OCI-LY3 (cell line): ENCODE measurements at regions not wholly inside any gene's neighbourhood (a gene's known extent, or its start where the extent isn't known, plus 50 kb on each side); places are given as distances from the start of the nearest gene placed in this dataset.

Experiments used
- H2AFZ ChIP-seq: fragments of 200-600, 300-600 bp; shearing (Covaris generic); 2 replicates; pipeline ENCODE4 v1.6.0; 2014; ENCODE audit warnings: antibody characterized with exemption, low read depth, low read length
- H3K27ac ChIP-seq: fragments of 200-600, 300-600 bp; sonication (generic); 2 replicates; pipeline ENCODE4 v1.5.1; 2014; ENCODE audit warnings: mild to moderate bottlenecking, low read length, moderate library complexity, mixed read lengths
- H3K27me3 ChIP-seq: fragments of 200-600, 300-600 bp; sonication (generic); 2 replicates; pipeline ENCODE4 v1.6.1; 2014; ENCODE audit warnings: low read depth, low read length, mixed read lengths
- H3K36me3 ChIP-seq: fragments of 200-600, 300-600 bp; sonication (generic); replicated peaks from 2 replicates; pipeline ENCODE3; 2014; ENCODE audit warnings: low read depth, low read length, mixed read lengths
- H3K4me1 ChIP-seq: fragments of 300-600, 200-600 bp; sonication (generic); 2 replicates; pipeline ENCODE4 v1.6.1; 2014; ENCODE audit warnings: low read length, mixed read lengths
- H3K4me2 ChIP-seq: fragments of 200-600, 300-600 bp; sonication (generic); 2 replicates; pipeline ENCODE4 v1.6.1; 2014; ENCODE audit warnings: low read length, mixed read lengths
- H3K4me3 ChIP-seq: fragments of 300-600, 200-600 bp; sonication (generic); 2 replicates; pipeline ENCODE4 v1.5.1; 2014; ENCODE audit warnings: antibody characterized with exemption, mild to moderate bottlenecking, low read length, moderate library complexity
- H3K79me2 ChIP-seq: fragments of 300-600, 200-600 bp; shearing (Covaris generic); 2 replicates; pipeline ENCODE4 v1.6.1; 2014; ENCODE audit warnings: mild to moderate bottlenecking, low read length, mixed read lengths
- H3K9ac ChIP-seq: fragments of 300-600, 200-600 bp; shearing (Covaris generic); 2 replicates; pipeline ENCODE4 v1.6.0; 2014; ENCODE audit warnings: mild to moderate bottlenecking, low read length, moderate library complexity
- H3K9me3 ChIP-seq: fragments of 200-600, 300-600 bp; shearing (Covaris generic); 2 replicates; pipeline ENCODE4 v1.6.1; 2014; ENCODE audit warnings: low read length, mixed read lengths; ENCODE audit not compliant: insufficient read depth
- H4K20me1 ChIP-seq: fragments of 200-600, 300-600 bp; sonication (generic); 2 replicates; pipeline ENCODE4 v1.6.1; 2016; ENCODE audit warnings: low read length, mixed read lengths; ENCODE audit not compliant: insufficient read depth
- EZH2phosphoT487 ChIP-seq: fragments of 200-600 bp; shearing (Covaris generic); IDR thresholded peaks from 2 replicates; pipeline ENCODE4 v1.6.1; 2018; ENCODE audit warnings: antibody characterized with exemption, mixed run types, low read depth
- TF ChIP-seq, protein P1 (sequence below): fragments of 200-600, 300-600 bp; sonication (generic); IDR thresholded peaks from 2 replicates; pipeline ENCODE4 v1.5.1; 2014; ENCODE audit warnings: antibody characterized with exemption, low read length, low read depth

DNA sequence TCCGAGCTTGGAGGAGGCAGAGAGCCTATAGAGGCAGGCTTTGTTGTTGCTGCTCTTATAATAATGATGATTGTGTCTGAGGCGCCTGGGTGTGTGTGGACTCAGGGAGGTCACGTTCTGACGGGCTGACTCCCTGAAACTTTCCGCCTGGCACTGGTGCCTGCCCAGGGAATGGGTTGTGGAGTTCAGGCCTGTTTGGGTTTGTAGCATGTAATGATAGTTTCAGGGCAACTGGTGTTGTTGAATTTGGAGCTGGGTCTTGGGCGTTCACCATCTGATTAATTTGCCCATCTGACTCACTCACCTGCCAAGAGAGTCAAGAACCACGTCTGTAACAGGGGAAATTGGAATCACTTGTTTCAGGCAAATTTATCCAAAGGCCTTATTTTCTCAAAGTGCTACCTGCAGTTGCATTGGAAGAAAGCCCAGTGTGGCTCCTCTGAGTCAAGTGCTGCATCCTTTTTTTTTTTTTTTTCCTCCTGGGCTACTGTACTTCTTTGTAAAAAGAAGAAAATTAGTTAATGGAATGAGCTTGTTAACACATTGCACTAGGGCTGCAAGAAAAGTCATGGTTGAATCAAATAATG is 386.5 kb downstream of the GADD45G start:
- peaks cover 10% of the 10 kb centered on the region; the same call in 1 of the 2 replicates for H3K27me3 ChIP-seq
- H3K4me3 ChIP-seq = no peak overlapping the region
- H3K36me3 ChIP-seq = no peaks in the 10 kb centered on the region
- no peaks in the 10 kb centered on the region for H4K20me1 ChIP-seq
- H3K9ac ChIP-seq = no peak overlapping the region
- H3K79me2 ChIP-seq = no peaks in the 10 kb centered on the region
- H3K4me1 ChIP-seq = no peaks in the 10 kb centered on the region
- no peak for TF ChIP-seq EZH2phosphoT487
- TF ChIP-seq, protein P1, sequence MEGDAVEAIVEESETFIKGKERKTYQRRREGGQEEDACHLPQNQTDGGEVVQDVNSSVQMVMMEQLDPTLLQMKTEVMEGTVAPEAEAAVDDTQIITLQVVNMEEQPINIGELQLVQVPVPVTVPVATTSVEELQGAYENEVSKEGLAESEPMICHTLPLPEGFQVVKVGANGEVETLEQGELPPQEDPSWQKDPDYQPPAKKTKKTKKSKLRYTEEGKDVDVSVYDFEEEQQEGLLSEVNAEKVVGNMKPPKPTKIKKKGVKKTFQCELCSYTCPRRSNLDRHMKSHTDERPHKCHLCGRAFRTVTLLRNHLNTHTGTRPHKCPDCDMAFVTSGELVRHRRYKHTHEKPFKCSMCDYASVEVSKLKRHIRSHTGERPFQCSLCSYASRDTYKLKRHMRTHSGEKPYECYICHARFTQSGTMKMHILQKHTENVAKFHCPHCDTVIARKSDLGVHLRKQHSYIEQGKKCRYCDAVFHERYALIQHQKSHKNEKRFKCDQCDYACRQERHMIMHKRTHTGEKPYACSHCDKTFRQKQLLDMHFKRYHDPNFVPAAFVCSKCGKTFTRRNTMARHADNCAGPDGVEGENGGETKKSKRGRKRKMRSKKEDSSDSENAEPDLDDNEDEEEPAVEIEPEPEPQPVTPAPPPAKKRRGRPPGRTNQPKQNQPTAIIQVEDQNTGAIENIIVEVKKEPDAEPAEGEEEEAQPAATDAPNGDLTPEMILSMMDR = no peak
- no peak overlapping the region for H3K27ac ChIP-seq
- no peak overlapping the region for H3K4me2 ChIP-seq
- no peaks in the 10 kb centered on the region for H3K9me3 ChIP-seq
- H2AFZ ChIP-seq = no peak overlapping the region

DNA sequence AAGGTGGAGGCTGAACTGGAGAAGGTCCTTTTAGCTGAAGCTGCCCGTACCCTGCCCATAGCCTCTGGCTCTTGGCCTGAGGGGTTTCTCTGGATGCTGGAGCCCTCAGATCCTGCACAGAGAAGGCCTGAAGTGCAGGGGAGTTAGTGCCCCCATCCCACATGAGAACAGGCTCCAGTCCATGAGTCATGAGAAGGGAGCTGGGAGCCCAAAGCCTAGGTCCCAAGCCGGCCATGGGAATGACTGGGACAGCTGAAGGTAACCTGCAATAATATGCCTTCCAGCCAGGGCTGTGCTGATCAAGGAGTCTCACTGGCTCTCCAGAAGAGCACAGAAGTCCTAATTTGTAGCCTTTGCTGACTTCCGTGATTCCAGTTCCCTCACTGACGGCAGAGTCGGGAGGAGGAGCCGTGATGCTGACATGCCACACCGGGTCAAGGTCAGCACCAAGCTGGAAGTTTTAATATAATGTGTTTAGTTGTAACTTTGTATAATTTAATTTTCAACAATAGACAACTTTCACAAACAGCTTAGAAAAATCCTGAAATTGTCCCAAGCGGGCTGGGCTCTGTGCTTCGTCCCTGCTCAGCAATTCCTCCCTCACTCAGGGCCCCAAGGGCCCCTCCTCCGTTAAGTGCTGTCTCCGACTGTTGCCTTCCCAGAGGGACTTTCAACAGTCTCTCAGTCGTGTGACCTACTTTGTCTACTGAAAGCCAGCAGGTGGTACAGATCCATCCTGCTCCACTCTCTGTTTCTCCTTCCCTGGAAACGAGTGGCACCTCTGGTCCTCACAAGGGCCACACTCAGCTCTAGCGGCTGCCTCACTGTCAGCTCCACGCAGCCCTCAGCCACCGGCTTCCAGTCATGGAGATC is 387.8 kb downstream of the GADD45G start:
- no peak overlapping the region for H3K4me2 ChIP-seq
- no peaks in the 10 kb centered on the region for H3K9me3 ChIP-seq
- no peak overlapping the region for H3K9ac ChIP-seq
- no peaks in the 10 kb centered on the region for H3K4me1 ChIP-seq
- no peak overlapping the region for H2AFZ ChIP-seq
- H3K27ac ChIP-seq = no peak overlapping the region
- H4K20me1 ChIP-seq = no peaks in the 10 kb centered on the region
- TF ChIP-seq EZH2phosphoT487 = no peak
- TF ChIP-seq, protein P1 = no peak
- H3K36me3 ChIP-seq = no peaks in the 10 kb centered on the region
- H3K79me2 ChIP-seq = no peaks in the 10 kb centered on the region
- H3K4me3 ChIP-seq = no peak overlapping the region
- peaks cover 10% of the 10 kb centered on the region; the same call in 1 of the 2 replicates for H3K27me3 ChIP-seq

DNA sequence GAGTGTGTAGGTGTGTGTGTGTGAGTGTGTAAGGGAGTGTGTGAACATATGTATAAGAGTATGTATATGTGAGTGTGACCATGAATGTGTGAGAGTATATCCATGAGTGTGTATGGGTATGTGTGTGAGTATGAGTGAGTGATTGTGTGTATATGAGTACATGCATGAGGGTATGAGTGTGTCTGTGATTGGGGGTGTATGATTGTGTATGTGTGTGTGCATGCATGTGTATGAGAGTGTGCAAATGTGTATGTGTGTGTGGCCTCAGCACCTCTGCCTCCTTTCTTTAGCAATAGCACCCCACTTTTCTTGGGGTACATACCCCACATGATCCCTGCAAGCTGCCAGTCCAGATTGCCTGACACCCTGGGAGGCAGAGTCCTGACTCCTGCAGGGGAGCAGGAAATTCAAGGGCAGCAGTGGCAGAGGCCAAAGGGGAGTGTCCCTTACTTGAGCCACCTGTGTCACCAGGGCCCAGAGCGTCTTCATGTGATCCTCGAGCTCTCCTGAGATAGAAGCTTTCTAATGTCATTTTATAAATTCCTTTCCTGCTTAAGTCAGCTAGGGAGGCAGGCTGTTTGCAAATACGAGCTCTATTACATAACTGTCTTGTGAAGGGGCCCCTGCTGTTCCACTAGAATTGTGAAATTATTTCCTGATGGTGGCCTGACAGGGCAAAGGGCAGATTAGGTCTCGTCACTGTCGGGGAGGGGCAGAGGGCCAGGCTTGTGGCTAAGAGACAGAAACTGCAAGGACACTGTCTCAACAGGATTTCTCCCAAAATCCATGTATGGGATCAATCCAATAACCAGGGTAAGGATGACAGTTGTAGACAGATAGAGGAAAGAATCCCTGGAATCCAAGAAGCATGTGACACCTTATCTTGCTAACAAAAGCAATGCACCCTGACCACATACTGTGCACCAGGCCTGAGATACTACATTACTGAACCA is 389.1 kb downstream of the GADD45G start:
- Histone ChIP-seq H3K4me1 (no peaks in the 10 kb centered on the region), H3K36me3 (no peaks in the 10 kb centered on the region), H3K79me2 (no peaks in the 10 kb centered on the region), H3K9me3 (no peaks in the 10 kb centered on the region), H2AFZ (no peak overlapping the region), H3K27ac (no peak overlapping the region), H3K4me2 (no peak overlapping the region), H4K20me1 (no peaks in the 10 kb centered on the region), H3K4me3 (no peak overlapping the region), H3K27me3 (peaks cover 4% of the 10 kb centered on the region; the same call in 1 of the 2 replicates), H3K9ac (no peak overlapping the region)
- TF ChIP-seq, protein P1 = no peak
- TF ChIP-seq EZH2phosphoT487 = no peak
